SH-SY5Y (cell line): ENCODE measurements at regions not wholly inside any gene's neighbourhood (a gene's known extent, or its start where the extent isn't known, plus 50 kb on each side); places are given as distances from the start of the nearest gene placed in this dataset.

Experiments used
- GATA2 ChIP-seq: IDR thresholded peaks from 2 replicates; pipeline ENCODE4 v1.6.1; 2011; ENCODE audit warnings: mild to moderate bottlenecking, low read depth, low read length
- GATA3 ChIP-seq: IDR thresholded peaks from 2 replicates; pipeline ENCODE4 v1.6.1; 2011; ENCODE audit warnings: low read depth, mild to moderate bottlenecking, low read length, moderate library complexity

GRCh38 chr2:235240574-235240973 lies 253.3 kb upstream of the AGAP1 start:
- TF ChIP-seq GATA3 (no peak), GATA2 (no peak)
